HG03039 (cell line): ENCODE measurements at regions not wholly inside any gene's neighbourhood (a gene's known extent, or its start where the extent isn't known, plus 50 kb on each side); places are given as distances from the start of the nearest gene placed in this dataset.
"Not testable (repeated sequence)": the region's sequence is repeated elsewhere in the genome, so short reads cannot be mapped to it uniquely, and the experiment has no call there.

Source experiments
- ATAC-seq: cut with Tn5 transposase; IDR thresholded peaks from one replicate; pipeline ENCODE4 v1.9.1; 2021; ENCODE audit warnings: mild to moderate bottlenecking, moderate library complexity; ENCODE audit not compliant: unreplicated experiment

- not testable (repeated sequence) for ATAC-seq
These were observed 323.3 kb upstream of the FGF16 start for GRCh38 chrX:77123917-77124316.

GRCh38 chrX:77127571-77127970, 319.6 kb upstream of the FGF16 start:
- ATAC-seq = not testable (repeated sequence)

- no peak for ATAC-seq
These were observed 303.3 kb upstream of the FGF16 start for GRCh38 chrX:77143907-77144306.

GRCh38 chrX:77160301-77160700, 286.9 kb upstream of the FGF16 start:
- ATAC-seq = no peak

GRCh38 chrX:77162777-77163176, 284.4 kb upstream of the FGF16 start:
- no peak for ATAC-seq

- no peak for ATAC-seq
These were observed 279.2 kb upstream of the FGF16 start for GRCh38 chrX:77167993-77168392.

GRCh38 chrX:77174680-77175519, 272.3 kb upstream of the FGF16 start:
- ATAC-seq = no peak

GRCh38 chrX:77200663-77201062, 246.5 kb upstream of the FGF16 start:
- no peak for ATAC-seq

- ATAC-seq = no peak
These were observed 224.1 kb upstream of the FGF16 start for GRCh38 chrX:77223046-77223445.

- ATAC-seq = no peak
These were observed 182.7 kb upstream of the FGF16 start for GRCh38 chrX:77264490-77264889.

- no peak for ATAC-seq
These were observed 171.8 kb upstream of the FGF16 start for GRCh38 chrX:77275392-77275791.

- ATAC-seq = no peak
These were observed 170.4 kb upstream of the FGF16 start for GRCh38 chrX:77276742-77277141.

GRCh38 chrX:77277911-77278310, 169.3 kb upstream of the FGF16 start:
- ATAC-seq = no peak

GRCh38 chrX:77279373-77279772, 167.8 kb upstream of the FGF16 start:
- ATAC-seq = not testable (repeated sequence)

- ATAC-seq = no peak
These were observed 153.7 kb upstream of the FGF16 start for GRCh38 chrX:77293331-77293995.

- ATAC-seq = no peak
These were observed 148.9 kb upstream of the FGF16 start for GRCh38 chrX:77298296-77298695.

GRCh38 chrX:77298790-77299189, 148.4 kb upstream of the FGF16 start:
- no peak for ATAC-seq

GRCh38 chrX:77299549-77299948, 147.6 kb upstream of the FGF16 start:
- ATAC-seq = no peak

GRCh38 chrX:77342004-77342403, 105.2 kb upstream of the FGF16 start:
- no peak for ATAC-seq

GRCh38 chrX:77346859-77347258, 100.3 kb upstream of the FGF16 start:
- no peak for ATAC-seq

GRCh38 chrX:77347572-77347971, 99.6 kb upstream of the FGF16 start:
- no peak for ATAC-seq

- no peak for ATAC-seq
These were observed 57.3 kb upstream of the FGF16 start for GRCh38 chrX:77389891-77390290.
